ENCODE measurements at regions not wholly inside any gene's neighbourhood (a gene's known extent, or its start where the extent isn't known, plus 50 kb on each side); places are given as distances from the start of the nearest gene placed in this dataset.
"Not testable (repeated sequence)": the region's sequence is repeated elsewhere in the genome, so short reads cannot be mapped to it uniquely, and the experiment has no call there.

DNA sequence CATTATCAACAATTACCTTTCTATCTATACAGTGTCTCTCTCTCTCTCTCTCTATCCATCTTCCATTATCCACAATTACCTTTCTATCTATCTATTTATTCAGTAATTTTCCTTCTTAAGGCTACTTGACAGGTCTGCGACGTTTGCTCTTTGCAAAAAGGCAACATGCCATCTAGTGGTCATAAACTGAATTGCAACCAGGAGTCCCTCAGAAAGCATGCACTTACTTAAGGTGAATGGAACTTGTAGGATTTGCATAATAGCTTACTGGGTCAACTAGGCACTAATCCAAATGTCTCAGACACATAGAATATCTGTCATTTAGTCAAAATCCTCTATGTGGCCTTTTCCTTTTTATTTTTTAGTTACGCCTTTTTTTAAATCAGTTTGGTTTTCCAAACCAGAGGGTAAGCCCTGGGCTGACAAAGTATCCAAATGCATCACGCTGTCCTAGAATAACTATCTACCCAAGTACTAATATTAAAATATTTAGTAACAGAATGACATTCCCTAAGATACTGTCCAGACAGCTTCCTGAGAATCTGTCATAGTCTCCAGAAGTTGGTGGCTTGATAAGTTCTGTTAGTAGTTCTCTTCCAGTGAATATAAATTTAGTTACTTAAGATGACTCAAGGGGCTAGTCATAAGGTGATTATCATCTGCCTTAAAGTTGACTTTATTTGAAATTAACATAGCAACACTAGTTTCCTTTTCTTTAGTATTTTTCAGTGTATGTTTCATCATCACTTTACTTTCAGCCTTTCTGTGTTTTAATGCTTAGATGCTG lies 208.3 kb downstream of the PPP1R3A start:
- DNase-seq (ENCODE audit: low spot score) = peak; percentile 59

DNA sequence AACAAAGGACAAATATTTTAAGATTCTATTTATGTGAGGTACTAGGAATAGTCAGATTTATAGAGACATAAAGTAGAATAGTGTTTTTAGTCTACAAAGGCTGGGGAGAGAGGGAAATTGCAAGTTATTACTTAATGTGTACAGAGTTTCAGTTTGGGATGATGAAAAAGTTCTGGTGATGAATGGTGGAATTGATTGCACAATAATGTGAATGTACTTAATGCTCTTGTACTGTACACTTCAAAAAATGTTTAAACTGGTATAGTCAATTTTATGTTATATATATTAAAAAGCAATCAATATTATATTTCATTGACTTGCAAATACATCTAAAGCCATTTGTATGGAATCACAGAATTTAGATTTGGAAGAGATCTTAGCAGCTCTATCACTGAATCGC lies 213.4 kb downstream of the PPP1R3A start:
- DNase-seq (ENCODE audit: low spot score) = no peak

DNA sequence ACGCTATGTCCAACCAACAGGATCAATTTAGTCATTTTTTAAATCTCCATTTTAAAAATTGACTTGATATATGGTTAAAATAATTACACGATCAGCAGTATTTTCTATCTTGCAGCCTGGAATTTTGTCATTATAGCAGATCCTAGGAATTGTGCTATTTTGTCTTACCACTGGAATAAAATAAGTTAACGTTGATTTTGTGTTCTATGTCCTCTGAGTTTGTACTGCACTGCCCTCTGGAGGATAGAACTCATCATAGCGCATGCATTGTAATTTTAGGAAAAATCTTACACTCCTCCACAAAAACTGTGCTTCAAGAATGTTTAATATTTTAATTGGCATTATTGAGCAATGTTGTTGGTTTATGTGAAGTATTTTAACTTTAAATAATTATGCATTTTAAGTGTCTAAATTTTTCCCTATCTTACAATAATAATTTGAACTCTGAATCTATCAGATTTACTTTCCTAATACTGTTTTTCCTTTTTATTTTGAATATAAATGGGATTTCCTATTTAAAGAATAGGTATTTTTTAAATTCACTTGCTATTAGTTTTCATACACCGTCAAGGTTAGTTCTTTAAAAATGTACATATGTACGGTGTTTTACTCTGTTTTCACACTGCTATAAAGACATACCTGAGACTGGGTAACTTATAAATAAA lies 220.1 kb downstream of the PPP1R3A start:
- peak; percentile 8 for DNase-seq (ENCODE audit: low spot score)

DNA sequence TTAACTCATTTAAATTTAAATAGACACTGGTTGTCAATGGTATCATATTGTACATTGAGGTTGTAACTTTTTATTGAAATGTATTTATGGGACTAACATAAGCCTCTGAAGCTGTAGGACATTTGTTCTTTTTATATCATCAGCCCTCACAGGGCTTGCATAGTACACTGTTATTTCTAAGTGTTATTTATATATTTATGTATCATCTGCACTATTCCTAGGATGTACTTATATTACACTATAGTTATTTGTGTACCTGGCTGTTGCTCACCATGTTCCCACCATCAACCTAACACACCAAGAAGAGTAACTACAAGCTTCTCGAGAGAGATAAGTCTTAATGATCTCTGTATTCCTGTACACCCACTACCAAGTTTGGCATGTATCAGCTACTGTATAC lies 224.7 kb downstream of the PPP1R3A start:
- no peak for DNase-seq (ENCODE audit: low spot score)

DNA sequence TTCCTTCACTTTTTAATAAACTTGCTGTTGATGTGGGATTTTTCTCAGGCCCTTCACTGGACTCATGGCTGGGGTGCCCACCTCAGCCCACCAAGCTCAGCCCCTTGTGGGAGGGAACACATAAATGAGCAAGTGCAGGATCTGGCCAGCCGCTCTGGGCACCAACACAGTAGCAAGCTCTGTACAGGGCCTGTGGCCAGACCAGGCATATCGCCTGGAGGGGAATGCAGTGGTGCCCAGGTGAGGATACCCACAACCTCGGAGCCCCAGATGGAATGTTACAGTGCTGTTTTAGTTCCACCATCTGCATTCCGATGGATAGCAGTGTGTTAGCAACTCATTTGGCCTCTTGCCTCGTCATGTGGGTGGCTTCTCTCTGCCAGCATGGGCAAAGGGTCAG lies 234.6 kb downstream of the PPP1R3A start:
- DNase-seq (ENCODE audit: low spot score) = no peak

DNA sequence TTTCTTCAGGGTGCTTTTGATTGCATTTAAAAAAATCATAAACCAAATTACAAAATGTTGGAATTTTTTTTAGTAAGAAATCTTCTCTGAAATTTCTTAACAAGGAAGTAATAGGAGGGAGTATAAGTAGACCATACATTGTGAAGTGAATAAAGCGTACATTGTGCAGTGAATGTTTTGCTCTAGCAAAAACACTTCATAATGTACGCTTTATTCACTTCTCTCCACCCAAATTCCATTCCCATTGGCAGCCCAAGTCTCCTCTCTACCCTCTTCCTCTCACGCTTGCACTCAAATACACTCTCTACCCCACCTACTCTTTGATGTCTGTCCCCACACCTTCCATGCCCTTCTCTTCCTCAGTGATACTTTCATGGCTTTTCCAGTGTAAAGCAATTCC lies 241.0 kb downstream of the PPP1R3A start:
- no peak for DNase-seq (ENCODE audit: low spot score)

DNA sequence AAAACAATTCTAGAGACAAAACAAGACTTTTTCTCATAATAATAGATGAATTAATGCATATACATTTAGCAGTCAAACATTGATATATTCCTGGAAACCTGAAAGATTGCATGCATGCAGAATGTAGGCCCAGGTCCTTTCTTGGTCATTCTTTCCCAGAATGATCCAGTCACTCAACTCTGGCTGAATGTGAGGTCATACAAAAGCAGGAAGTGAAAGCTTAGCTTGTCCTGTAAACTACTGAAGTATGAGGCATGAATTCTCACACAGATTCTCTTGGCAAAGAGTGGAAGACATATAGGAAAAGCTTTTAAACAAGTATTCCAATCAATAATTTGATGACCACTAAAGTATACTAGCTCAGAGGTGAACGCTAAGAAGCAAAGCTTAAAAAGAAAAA lies 253.9 kb downstream of the PPP1R3A start:
- no peak for DNase-seq (ENCODE audit: low spot score)

DNA sequence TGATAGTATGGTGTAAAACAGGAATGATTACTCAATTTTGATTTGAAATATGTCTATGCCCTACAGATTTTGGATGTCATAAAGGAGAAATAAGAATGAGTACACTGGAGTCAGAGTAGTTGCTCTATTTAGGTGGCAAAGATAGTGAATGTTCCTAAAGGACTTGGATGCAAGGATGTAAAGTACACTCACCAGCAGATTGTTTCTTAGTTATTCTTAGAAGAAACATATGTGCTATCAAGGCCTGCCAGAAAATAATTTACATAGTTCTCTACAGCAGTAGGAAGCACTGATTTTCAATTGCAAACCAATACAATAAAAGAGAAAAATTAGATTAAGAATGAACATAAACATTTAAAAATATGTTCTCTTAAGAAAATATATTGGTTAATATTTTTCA lies 259.4 kb downstream of the PPP1R3A start:
- no peak for DNase-seq (ENCODE audit: low spot score)

DNA sequence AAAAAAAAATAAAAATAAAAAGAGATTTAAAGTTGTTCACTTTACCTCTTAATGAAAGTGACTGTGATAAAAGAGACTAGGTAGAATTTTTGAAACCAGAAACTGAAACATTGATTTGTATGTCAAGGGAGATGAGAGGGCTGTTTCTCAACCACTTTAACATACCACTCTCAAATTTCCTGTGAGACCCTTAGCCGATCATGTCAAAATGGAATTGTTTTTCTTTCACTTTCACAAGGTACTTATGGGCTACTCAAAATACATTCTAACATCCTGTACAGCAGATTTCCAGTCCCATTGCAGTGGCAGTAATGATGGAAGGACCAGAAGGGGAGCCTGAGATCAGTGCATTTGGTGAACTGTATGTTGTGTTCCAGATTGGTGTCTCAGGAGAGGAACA lies 261.2 kb downstream of the PPP1R3A start:
- no peak for DNase-seq (ENCODE audit: low spot score)

DNA sequence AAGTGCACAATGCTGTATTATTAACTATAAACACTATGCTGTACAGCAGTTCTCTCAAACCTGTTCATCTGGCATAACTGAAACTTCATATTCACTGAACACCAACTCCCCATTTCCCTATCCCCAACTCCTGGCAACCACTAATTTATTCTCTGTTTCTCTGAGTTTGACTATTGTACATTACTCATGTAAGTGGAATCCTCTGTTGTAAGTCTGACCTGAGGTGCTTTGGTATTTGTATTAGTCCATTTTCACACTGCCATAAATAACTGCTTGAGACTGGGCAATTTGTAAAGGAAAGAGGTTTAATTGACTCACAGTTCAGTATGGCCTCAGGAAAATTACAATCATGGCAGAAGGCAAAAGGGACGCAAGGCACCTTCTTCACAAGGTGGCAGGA lies 266.3 kb downstream of the PPP1R3A start:
- no peak for DNase-seq (ENCODE audit: low spot score)

DNA sequence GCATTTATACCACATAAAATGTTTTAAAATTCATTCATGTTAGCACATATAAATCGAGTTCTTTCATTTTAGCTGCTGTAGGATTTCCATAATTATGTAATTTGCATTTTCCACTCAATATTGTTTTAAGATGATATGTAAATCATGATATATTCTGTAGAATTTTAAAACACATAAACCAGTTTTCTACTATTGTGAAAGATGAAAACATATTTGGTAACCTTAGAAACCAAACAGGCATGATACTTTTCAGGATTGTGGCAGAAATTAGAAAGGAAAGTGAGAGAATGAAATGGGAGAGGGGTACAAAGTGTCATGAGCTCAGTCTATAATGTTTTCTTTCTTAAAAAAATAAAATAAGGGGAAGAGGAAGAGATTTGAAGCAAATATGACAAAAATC lies 269.3 kb downstream of the PPP1R3A start:
- no peak for DNase-seq (ENCODE audit: low spot score)

DNA sequence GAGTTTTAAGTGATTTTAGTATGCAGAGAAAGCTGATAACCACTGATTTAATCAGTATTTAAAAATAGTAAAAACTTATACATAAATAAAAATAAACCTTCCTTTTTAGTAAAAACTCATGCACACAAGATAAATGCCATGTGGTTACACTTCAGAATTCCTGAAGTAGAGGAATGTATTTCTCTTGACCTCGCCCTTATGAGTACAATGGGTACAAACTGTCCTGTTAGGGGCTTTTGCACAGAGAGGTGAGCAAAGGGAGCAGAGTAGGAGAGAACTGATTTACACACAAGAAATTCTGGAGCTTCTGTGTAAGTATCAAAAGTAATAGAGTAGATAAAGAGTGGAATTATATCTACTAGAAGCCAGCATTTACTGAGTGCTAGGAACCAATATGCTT lies 279.6 kb downstream of the PPP1R3A start:
- DNase-seq (ENCODE audit: low spot score) = no peak

DNA sequence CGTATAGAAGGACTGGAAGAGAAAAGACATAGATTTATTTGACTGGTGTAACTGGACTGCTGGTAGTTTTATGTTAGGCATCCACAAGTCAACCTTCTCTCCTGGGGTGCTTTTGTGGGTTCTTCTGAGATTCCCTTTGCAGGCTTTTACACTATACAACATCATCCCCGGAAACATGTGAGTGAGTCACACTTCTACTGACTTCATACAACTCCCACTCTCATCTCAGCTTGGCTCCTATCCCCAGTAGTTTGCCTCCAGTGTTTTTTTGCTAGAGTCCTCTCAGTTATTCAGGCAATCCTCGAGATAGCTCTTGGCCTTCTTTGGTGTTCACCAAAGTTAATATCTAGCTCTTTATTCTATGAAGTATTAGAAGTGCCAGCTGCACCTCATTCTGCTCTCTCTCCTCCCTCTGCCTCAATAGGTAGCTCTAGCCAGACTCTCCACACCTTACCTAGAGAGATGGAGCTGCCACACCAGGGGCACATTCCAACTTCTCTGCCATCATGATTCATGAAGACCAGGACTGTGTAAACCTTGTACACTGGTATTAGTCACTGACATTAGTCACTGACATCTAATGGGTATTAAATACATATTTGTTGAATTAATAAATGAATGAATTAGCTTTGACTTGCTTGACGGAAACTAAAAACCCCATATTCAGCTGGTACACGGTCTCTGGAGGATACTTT lies 281.9 kb downstream of the PPP1R3A start:
- no peak for DNase-seq (ENCODE audit: low spot score)

DNA sequence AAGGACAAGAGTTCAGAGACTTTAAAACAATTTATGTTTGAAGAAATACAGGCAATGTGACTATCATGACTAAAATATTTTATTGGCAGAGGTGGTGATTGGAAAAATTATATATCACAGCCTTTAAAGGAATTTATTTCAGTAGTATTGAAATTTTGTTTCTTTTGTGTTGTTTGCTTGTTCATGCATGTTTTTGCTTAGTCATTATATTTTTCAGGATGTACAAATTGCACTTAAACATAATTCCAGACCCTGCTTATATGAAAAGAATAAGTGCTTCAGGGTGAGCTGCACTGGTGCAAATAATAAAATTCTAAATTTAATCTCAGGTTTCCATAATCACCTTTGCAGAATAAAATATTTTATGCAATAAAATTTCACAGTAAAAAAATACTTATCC lies 283.3 kb downstream of the PPP1R3A start:
- DNase-seq (ENCODE audit: low spot score) = no peak

DNA sequence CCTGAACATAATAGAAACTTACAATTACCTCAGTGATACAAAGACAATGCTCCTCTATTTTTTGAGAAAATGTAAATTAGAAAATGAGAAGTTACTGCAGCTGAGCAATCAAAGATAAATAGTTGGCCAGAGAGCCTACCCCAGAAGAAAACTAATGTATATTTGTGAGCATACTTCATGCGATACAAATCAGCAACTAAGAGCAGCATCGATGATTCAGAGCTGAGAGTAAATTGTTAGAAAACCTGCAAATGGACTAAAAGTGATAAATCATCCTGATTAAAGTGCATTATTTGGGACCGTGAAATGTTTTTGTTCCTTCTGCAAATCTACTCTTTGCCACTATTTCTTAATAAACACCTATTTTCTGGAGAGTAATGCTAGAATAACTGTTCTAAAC lies 285.7 kb downstream of the PPP1R3A start:
- DNase-seq (ENCODE audit: low spot score) = no peak

DNA sequence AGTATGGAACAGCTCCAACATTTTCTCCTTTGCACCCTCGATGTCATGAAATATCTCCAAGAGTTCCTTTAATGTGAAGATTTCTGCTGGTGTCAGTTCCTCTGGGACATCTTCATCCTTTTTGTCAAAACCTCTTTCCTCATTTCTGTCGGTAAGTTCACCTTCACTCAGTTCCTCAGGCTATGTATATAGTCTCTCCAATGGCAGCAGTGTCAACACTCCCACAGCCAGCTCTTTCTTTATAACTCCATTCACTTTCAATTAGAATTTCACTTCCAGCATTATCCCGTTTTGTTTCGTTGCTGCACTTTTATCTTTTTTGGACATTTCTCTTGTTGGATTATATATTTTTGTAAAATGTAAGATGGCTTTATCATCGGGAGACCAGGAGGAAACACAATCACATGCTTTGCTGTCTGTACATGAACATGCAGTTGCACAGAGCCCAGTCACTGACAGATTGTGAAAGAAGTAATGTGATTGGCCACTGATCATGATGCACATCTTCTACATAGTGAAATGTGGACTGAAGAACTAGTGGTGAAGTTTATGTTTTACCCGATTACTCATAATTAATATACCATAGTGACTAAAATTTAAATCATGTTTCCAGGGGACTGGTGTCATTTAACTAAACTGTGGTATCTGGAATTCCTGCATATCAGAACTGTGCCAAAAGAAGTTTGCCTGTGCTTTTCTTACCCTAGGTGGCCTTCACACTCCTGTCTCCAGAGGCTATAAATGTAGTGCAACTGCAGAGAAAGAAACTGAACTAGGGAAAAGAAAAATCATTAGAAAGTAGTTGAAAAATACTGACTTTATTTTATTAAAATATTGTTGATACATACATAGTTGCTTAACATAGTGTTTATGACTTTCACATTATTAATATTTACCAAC lies 289.6 kb downstream of the PPP1R3A start:
- DNase-seq (ENCODE audit: low spot score) = no peak

DNA sequence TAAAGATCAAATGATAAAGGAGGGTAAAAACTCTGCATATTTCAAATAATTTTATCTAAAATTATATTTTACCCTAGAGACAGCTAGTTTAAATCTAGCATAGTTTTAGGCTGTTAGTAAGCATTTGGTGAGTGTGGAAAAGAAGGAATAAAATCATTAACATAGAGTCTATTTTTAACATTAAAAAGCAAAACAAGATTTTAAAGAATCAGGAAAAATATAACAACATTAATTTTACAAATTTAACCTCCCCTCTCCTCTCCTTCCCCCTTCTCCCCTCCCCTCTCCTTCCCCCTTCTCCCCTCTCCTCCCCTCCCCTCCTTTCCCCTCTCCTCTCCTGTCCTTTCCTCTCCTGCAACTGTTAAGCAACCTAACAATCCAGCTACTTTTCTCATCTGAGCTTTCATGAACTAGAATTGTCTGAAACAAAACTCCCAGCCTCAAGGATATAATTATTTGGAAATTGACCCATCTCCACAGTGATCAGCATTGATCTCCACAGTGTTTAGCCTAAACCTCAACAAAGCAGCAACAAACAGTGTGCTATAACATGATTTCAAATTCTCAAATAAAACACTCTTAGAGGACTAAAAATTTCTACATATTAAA lies 293.2 kb downstream of the PPP1R3A start:
- no peak for DNase-seq (ENCODE audit: low spot score)

DNA sequence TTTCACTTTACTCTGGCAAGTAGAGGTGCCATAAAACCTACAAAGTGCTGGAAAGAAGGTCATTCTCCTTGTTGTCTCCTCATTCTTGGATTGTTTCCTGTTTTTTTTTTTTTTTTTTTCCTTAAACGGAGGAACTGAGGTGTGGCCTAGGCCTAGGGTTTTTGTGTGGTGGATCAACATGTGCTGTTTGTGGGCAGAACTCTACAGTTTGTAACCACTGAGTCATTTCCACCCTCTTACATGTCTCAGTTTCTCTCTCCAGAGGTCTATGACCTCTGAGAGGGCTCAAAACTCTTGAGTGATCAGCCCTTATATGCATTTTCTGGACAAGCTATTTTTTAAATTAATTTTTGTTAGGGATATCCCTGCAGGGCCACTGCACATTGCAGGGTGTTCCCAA lies 296.0 kb downstream of the PPP1R3A start:
- DNase-seq (ENCODE audit: low spot score) = no peak

DNA sequence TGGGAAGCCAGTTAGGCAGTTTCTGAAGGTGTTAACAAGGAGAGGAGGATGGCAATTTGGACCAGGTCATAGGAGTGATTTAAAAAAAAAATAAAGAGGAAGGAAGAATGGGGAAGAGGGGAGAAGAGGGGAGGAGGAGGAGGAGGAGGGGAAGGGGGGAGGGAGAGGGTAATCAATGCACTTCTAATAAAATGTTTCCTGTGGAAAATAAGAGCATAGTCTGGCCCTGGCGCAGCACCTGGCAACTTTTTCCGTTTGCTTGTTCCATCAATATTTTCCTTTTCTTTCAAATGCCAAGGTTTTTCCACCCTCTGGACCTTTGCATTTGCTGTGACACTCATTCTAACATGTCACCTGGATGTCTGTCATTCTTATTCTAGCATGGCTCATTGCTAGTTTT lies 308.2 kb downstream of the PPP1R3A start:
- no peak for DNase-seq (ENCODE audit: low spot score)

DNA sequence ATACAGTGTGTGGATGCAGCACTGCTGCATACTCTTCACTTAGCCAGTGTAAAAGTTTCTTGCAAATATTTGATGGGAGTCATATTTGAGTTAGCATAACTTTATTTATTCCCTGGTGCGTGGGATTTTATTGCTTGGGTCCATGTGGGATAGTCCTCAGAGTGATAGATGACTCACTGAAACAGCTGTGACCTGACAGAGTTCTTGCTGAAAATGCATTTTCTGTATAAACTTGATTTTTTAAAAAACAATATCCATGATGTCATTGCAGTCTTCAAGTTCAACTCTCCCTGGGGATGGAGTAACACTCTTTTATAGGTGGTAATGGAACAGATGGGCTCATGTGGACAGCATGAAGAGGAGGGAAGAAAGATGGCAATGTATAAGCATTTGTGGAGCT lies 310.0 kb downstream of the PPP1R3A start:
- no peak for DNase-seq (ENCODE audit: low spot score)

DNA sequence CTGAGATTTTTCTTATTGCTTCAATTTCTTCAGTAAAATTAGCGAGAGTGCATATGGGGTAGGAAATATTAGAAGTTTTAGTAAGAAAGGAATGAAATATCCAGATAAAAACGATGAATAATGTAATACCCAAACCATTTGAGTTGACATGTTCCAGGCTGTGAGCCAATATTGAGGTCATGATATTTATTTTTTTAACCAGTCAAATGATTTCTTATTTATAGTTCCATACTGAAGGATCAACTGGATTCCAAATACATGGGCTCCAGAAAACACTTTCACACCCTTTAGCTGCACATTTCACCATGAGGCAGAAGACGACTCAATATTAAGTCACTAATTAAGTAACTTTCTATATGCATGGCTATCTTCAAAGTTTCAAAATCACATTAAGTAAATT lies 312.5 kb downstream of the PPP1R3A start:
- DNase-seq (ENCODE audit: low spot score) = no peak

DNA sequence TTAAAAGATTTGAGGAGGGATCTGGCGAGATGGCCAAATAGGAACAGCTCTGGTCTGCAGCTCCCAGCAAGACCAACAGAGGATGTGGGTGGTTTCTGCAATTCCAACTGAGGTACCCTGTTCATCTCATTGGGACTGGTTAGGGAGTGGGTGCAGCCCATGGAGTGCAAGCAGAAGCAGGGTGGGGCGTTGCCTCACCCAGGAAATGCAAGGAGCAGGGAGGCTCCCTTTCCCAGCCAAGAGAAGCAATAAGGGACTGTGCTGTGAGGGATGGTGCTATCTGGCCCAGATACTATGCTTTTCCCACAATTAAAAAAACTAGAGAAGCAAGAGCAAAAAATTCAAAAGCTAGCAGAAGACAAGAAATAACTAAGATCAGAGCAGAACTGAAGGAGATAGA lies 318.4 kb downstream of the PPP1R3A start:
- DNase-seq (ENCODE audit: low spot score) = not testable (repeated sequence)
